ENCODE measurements at regions not wholly inside any gene's neighbourhood (a gene's known extent, or its start where the extent isn't known, plus 50 kb on each side); places are given as distances from the start of the nearest gene placed in this dataset.

DNA sequence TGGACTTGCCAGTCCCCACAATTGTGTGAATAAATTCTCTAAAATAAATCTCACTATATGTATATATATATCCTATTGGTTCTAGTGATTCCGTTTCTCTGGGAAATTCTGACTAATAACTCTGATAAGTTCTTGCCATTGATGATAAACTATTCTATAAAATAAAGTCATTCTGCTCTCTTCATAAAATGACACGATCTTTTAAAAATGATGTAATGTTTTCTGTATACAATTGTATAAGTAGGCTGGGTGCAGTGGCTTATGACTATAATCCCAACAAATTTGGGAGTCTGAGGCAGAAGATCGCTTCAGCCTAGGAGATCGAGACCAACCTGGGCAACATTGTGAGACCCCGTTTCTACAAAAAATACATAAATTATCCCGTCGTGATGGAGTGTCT, 541.0 kb upstream of the ADGRL4 start:
- 70 to 88% (median 79%) methylated on average over 7 of the region's 7 CpGs for WGBS, 4 donors
- H3K27me3 ChIP-seq, result no peaks in the 10 kb centered on the region
- intact Hi-C loops (cut with DNase I), result no loop called here

DNA sequence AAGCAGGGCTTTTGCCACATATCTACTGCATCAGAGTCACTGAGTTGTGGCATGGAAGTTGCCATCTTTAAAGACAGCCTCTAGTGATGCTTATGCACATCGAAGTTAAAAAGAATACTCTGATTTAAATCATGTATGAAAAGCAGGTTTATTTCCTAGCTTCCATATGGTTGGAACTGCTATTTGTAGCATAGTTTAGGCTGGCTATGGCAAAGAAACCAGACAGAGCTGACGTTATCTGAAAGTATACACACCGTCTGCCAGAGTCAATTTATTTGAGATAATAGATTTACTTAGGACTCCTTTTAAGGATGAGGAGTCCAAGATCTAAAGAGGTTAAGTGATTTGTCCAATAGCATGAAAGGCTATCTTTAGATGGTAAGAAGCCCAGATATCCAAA, 536.9 kb upstream of the ADGRL4 start:
- WGBS, 4 donors, result 60 to 70% (median 64%) methylated on average over 3 of the region's 3 CpGs
- no peak overlapping the region for H3K27ac ChIP-seq
- DNase-seq, result no peak
- H3K4me3 ChIP-seq, result no peak overlapping the region
- H3K27me3 ChIP-seq, result no peaks in the 10 kb centered on the region
- TF ChIP-seq, protein P1, sequence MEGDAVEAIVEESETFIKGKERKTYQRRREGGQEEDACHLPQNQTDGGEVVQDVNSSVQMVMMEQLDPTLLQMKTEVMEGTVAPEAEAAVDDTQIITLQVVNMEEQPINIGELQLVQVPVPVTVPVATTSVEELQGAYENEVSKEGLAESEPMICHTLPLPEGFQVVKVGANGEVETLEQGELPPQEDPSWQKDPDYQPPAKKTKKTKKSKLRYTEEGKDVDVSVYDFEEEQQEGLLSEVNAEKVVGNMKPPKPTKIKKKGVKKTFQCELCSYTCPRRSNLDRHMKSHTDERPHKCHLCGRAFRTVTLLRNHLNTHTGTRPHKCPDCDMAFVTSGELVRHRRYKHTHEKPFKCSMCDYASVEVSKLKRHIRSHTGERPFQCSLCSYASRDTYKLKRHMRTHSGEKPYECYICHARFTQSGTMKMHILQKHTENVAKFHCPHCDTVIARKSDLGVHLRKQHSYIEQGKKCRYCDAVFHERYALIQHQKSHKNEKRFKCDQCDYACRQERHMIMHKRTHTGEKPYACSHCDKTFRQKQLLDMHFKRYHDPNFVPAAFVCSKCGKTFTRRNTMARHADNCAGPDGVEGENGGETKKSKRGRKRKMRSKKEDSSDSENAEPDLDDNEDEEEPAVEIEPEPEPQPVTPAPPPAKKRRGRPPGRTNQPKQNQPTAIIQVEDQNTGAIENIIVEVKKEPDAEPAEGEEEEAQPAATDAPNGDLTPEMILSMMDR (IDR thresholded peaks at IDR 0.05), result no peak
- TF ChIP-seq POLR2A (IDR thresholded peaks at IDR 0.05), result no peak
- H3K4me1 ChIP-seq (replicated peaks in 1 of 2), result no peaks in the 10 kb centered on the region
- no peaks in the 10 kb centered on the region for H3K9me3 ChIP-seq (replicated peaks in 1 of 3)
- H3K36me3 ChIP-seq (replicated peaks in 1 of 2), result no peaks in the 10 kb centered on the region
- intact Hi-C loops (cut with DNase I), result no loop called here

More for the DNA sequence above, 541.0 kb upstream of the ADGRL4 start:
- Histone ChIP-seq H3K4me3 (no peak overlapping the region), H3K27ac (no peak overlapping the region), H3K4me1 (replicated peaks in 1 of 2) (no peaks in the 10 kb centered on the region), H3K36me3 (replicated peaks in 1 of 2) (no peaks in the 10 kb centered on the region), H3K9me3 (replicated peaks in 1 of 3) (no peaks in the 10 kb centered on the region)
- no peak for TF ChIP-seq POLR2A (IDR thresholded peaks at IDR 0.05)
- TF ChIP-seq, protein P1 (IDR thresholded peaks at IDR 0.05), result no peak
- no peak for DNase-seq

DNA sequence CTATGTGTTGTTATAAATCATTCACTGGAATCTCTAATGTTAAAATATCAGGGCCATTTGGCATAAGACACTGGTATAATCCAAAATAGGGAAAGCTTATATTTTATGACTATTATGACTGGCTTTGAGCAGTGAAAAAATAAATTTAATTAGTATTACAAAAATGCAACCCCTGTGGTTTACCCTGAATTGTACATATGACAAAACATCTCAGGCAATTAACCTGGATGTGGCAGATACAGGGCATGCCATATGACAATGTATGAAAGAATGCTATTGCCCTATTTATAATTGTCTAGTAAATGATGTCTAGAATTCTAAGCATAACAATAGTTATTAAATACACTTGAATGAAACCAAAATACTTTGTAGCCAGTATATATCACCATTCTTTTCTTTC, 532.5 kb upstream of the ADGRL4 start:
- Histone ChIP-seq H3K27me3 (no peaks in the 10 kb centered on the region), H3K9me3 (replicated peaks in 1 of 3) (no peaks in the 10 kb centered on the region), H3K4me1 (replicated peaks in 1 of 2) (no peaks in the 10 kb centered on the region), H3K4me3 (no peak overlapping the region), H3K27ac (no peak overlapping the region), H3K36me3 (replicated peaks in 1 of 2) (no peaks in the 10 kb centered on the region)
- DNase-seq, result no peak
- TF ChIP-seq, protein P1 (IDR thresholded peaks at IDR 0.05), result no peak
- TF ChIP-seq POLR2A (IDR thresholded peaks at IDR 0.05), result no peak
- intact Hi-C loops (cut with DNase I), result no loop called here

DNA sequence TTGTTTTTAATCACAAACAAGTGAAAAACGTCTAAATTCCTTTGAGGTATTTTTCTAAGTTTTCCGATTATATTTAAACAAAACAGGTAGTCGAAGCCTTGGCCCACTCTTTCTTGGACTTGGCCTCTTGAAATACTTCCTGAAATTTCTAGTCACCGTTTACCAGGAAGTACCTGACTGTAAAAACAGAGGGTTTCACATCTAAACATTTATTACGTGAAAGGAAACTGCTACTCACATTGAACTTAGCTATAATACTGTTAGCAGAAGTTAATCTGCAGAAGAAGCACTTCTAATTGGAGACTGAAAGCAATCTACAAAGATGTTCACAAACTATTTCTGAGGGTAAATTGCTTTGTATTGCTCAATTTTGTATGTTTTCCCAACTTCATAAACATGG, 526.0 kb upstream of the ADGRL4 start:
- WGBS, 4 donors, result 48 to 63% (median 58%) methylated on average over 5 of the region's 5 CpGs
- Histone ChIP-seq H3K27ac (no peak overlapping the region), H3K27me3 (no peaks in the 10 kb centered on the region), H3K4me1 (replicated peaks in 1 of 2) (no peaks in the 10 kb centered on the region), H3K36me3 (replicated peaks in 1 of 2) (no peaks in the 10 kb centered on the region), H3K9me3 (replicated peaks in 1 of 3) (no peaks in the 10 kb centered on the region), H3K4me3 (no peak overlapping the region)
- no peak for DNase-seq
- TF ChIP-seq POLR2A (IDR thresholded peaks at IDR 0.05), result no peak
- TF ChIP-seq, protein P1 (IDR thresholded peaks at IDR 0.05), result no peak
- intact Hi-C loops (cut with DNase I), result no loop called here

Data from adrenal gland (tissue), 9 donors.